Loucy (cell line): ENCODE measurements at regions not wholly inside any gene's neighbourhood (a gene's known extent, or its start where the extent isn't known, plus 50 kb on each side); places are given as distances from the start of the nearest gene placed in this dataset.

Experiments used
- H2AFZ ChIP-seq: fragments of 200-600 bp; sonication (generic); 2 replicates; pipeline ENCODE4 v1.6.0; 2016; ENCODE audit warnings: antibody characterized with exemption, mild to moderate bottlenecking, low read length, moderate library complexity
- H3F3A ChIP-seq: fragments of 200-600 bp; 2 replicates; pipeline ENCODE4 v1.6.0; 2016; ENCODE audit warnings: antibody characterized with exemption, low read depth, mild to moderate bottlenecking
- H3K27me3 ChIP-seq: fragments of 200-600 bp; sonication (generic); 2 replicates; pipeline ENCODE4 v1.6.1; 2014; ENCODE audit warnings: low read length, mild to moderate bottlenecking; ENCODE audit not compliant: insufficient read depth, poor library complexity, severe bottlenecking
- H3K36me3 ChIP-seq: fragments of 200-600 bp; sonication (generic); 2 replicates; pipeline ENCODE4 v1.6.1; 2016; ENCODE audit warnings: low read length; ENCODE audit not compliant: insufficient read depth
- H3K4me1 ChIP-seq: fragments of 200-600 bp; sonication (generic); 2 replicates; pipeline ENCODE4 v1.5.1; 2014; ENCODE audit warnings: low read length, mild to moderate bottlenecking; ENCODE audit not compliant: insufficient read depth, poor library complexity, severe bottlenecking
- H3K4me2 ChIP-seq: fragments of 200-600 bp; sonication (generic); 2 replicates; pipeline ENCODE4 v1.6.0; 2014; ENCODE audit warnings: antibody characterized with exemption, low read length, low read depth, mild to moderate bottlenecking; ENCODE audit not compliant: poor library complexity, severe bottlenecking
- H3K4me3 ChIP-seq: fragments of 200-600 bp; sonication (generic); 2 replicates; pipeline ENCODE4 v1.5.1; 2014; ENCODE audit warnings: low read length, mild to moderate bottlenecking, mixed read lengths; ENCODE audit not compliant: poor library complexity, severe bottlenecking
- H3K79me2 ChIP-seq: fragments of 200-600 bp; sonication (generic); 2 replicates; pipeline ENCODE4 v1.6.1; 2014; ENCODE audit warnings: low read length; ENCODE audit not compliant: insufficient read depth
- H3K9ac ChIP-seq: fragments of 200-600 bp; sonication (generic); 2 replicates; pipeline ENCODE4 v1.6.0; 2014; ENCODE audit warnings: mild to moderate bottlenecking, low read depth, low read length, moderate library complexity; ENCODE audit not compliant: poor library complexity, severe bottlenecking
- H3K9me2 ChIP-seq: fragments of 200-600 bp; sonication (generic); replicated peaks from 2 replicates; pipeline ENCODE4 v1.6.1; 2016; ENCODE audit warnings: low read depth, low read length, mixed read lengths
- H3K9me3 ChIP-seq: fragments of 200-600 bp; sonication (generic); 2 replicates; pipeline ENCODE4 v1.6.1; 2014; ENCODE audit warnings: mild to moderate bottlenecking, antibody characterized with exemption, low read length, low read depth; ENCODE audit not compliant: insufficient read depth
- H4K20me1 ChIP-seq: fragments of 200-600 bp; sonication (generic); 2 replicates; pipeline ENCODE4 v1.6.0; 2014; ENCODE audit warnings: antibody characterized with exemption, low read length, mild to moderate bottlenecking; ENCODE audit not compliant: insufficient read depth, poor library complexity, severe bottlenecking
- CTCF ChIP-seq: fragments of 200-600 bp; sonication (generic); conservative IDR thresholded peaks from 2 replicates; pipeline ENCODE4 v1.5.1; 2014; ENCODE audit warnings: mild to moderate bottlenecking, antibody characterized with exemption, low read length
- EZH2phosphoT487 ChIP-seq: fragments of 200-600 bp; IDR thresholded peaks from 2 replicates; pipeline ENCODE4 v1.6.1; 2018; ENCODE audit warnings: antibody characterized with exemption, mild to moderate bottlenecking, moderate library complexity, borderline replicate concordance

- Histone ChIP-seq H3K36me3 (no peaks in the 10 kb centered on the region), H3K4me1 (no peaks in the 10 kb centered on the region), H3K9me3 (no peaks in the 10 kb centered on the region; the same call in 1 of the 2 replicates), H3F3A (no peaks in the 10 kb centered on the region), H2AFZ (no peak overlapping the region), H3K9me2 (no peaks in the 10 kb centered on the region), H3K9ac (no peak overlapping the region), H4K20me1 (no peaks in the 10 kb centered on the region), H3K79me2 (no peaks in the 10 kb centered on the region), H3K27me3 (no peaks in the 10 kb centered on the region), H3K4me2 (no peak overlapping the region), H3K4me3 (no peak overlapping the region)
- TF ChIP-seq EZH2phosphoT487 (no peak), CTCF (no peak)
These were observed 702.3 kb downstream of the BRINP3 start for GRCh38 chr1:189775343-189775742.

- no peak for TF ChIP-seq CTCF
- TF ChIP-seq EZH2phosphoT487: no peak
- no peak overlapping the region for H2AFZ ChIP-seq
- H3K9ac ChIP-seq: no peak overlapping the region
- H3K36me3 ChIP-seq: no peaks in the 10 kb centered on the region
- H3K4me2 ChIP-seq: no peak overlapping the region
- H3K27me3 ChIP-seq: no peaks in the 10 kb centered on the region
- H4K20me1 ChIP-seq: no peaks in the 10 kb centered on the region
- no peaks in the 10 kb centered on the region for H3K9me2 ChIP-seq
- H3F3A ChIP-seq: no peaks in the 10 kb centered on the region
- H3K4me1 ChIP-seq: no peaks in the 10 kb centered on the region
- H3K79me2 ChIP-seq: no peaks in the 10 kb centered on the region
- H3K9me3 ChIP-seq: no peaks in the 10 kb centered on the region; the same call in 1 of the 2 replicates
- no peak overlapping the region for H3K4me3 ChIP-seq
These were observed 698.6 kb downstream of the BRINP3 start for GRCh38 chr1:189779034-189779433.

- Histone ChIP-seq H3K9me2 (no peaks in the 10 kb centered on the region), H3K9ac (no peak overlapping the region), H3K9me3 (no peaks in the 10 kb centered on the region), H3K4me3 (no peak overlapping the region), H3K27me3 (no peaks in the 10 kb centered on the region), H4K20me1 (no peaks in the 10 kb centered on the region), H3K4me1 (no peaks in the 10 kb centered on the region), H3F3A (no peaks in the 10 kb centered on the region), H2AFZ (no peak overlapping the region), H3K36me3 (no peaks in the 10 kb centered on the region), H3K4me2 (no peak overlapping the region), H3K79me2 (no peaks in the 10 kb centered on the region)
- no peak for TF ChIP-seq EZH2phosphoT487
- no peak for TF ChIP-seq CTCF
These were observed 695.4 kb downstream of the BRINP3 start for GRCh38 chr1:189782295-189782694.
